Gastrocnemius medialis (tissue), 4 donors: ENCODE measurements at regions not wholly inside any gene's neighbourhood (a gene's known extent, or its start where the extent isn't known, plus 50 kb on each side); places are given as distances from the start of the nearest gene placed in this dataset.

Source experiments
- POLR2A ChIP-seq, 2 donors: fragments of 450-650 bp; IDR thresholded peaks; one replicate each; pipeline ENCODE4 v1.6.1; 2017; ENCODE audit warnings: antibody characterized with exemption in 2 of 2, mild to moderate bottlenecking in 2 of 2, moderate library complexity in 2 of 2
- TF ChIP-seq, protein P1 (sequence below), 5 experiments: fragments of 450-650 bp in 3 of 5; fragments of 200-600 bp in 2 of 5; sonication (generic) in 2 of 5; IDR thresholded peaks in 4 of 5; conservative IDR thresholded peaks in 1 of 5; 1 replicate in 4 of 5; 2 replicates in 1 of 5; pipeline ENCODE4 v1.5.1; 2016 to 2019; ENCODE audit warnings: antibody characterized with exemption in 5 of 5, mild to moderate bottlenecking in 3 of 5, moderate library complexity in 3 of 5

- TF ChIP-seq, protein P1, sequence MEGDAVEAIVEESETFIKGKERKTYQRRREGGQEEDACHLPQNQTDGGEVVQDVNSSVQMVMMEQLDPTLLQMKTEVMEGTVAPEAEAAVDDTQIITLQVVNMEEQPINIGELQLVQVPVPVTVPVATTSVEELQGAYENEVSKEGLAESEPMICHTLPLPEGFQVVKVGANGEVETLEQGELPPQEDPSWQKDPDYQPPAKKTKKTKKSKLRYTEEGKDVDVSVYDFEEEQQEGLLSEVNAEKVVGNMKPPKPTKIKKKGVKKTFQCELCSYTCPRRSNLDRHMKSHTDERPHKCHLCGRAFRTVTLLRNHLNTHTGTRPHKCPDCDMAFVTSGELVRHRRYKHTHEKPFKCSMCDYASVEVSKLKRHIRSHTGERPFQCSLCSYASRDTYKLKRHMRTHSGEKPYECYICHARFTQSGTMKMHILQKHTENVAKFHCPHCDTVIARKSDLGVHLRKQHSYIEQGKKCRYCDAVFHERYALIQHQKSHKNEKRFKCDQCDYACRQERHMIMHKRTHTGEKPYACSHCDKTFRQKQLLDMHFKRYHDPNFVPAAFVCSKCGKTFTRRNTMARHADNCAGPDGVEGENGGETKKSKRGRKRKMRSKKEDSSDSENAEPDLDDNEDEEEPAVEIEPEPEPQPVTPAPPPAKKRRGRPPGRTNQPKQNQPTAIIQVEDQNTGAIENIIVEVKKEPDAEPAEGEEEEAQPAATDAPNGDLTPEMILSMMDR (IDR thresholded peaks at IDR 0.05 in 4 of 5, conservative IDR thresholded peaks at IDR 0.05 in 1 of 5) = no peak
- TF ChIP-seq POLR2A (IDR thresholded peaks at IDR 0.05) = no peak
Measured at GRCh38 chr6:6713657-6714056, 125.1 kb downstream of the LY86 start.
